ENCODE measurements at regions not wholly inside any gene's neighbourhood (a gene's known extent, or its start where the extent isn't known, plus 50 kb on each side); places are given as distances from the start of the nearest gene placed in this dataset.

DNA sequence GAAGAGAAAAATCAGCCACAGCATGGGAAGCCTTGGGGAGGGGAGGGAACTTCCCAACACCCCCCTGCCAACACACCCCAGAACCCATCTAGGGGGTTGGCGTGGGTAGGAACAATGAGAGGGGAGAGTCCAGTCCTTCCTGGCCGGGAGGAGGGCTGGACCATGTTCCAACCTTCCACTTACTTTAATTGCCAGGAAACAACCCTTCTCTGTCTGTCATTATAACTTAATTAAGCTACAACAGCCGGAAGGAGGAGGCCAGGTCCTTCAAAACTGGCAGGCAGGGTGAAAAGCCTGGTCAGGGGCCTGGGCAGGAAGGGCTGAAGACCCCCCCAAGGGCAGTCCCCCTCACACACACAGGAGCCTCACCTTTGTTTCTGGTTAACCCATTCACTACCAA is 447.0 kb downstream of the SOX9 start:
- DNase-seq, result peak in 1 of 3 donors; percentile 25
- Histone ChIP-seq H3K36me3 (ENCODE audit: control insufficient read depth in 4 of 4, insufficient read depth in 4 of 4, low read length in 4 of 4) (no peaks in the 10 kb centered on the region), H3K4me1 (ENCODE audit: control insufficient read depth in 5 of 5, insufficient read depth in 5 of 5, low read length in 5 of 5) (peaks cover 0 to 19% (median 5%) of the 10 kb centered on the region in 5 donors), H3K9ac (ENCODE audit: insufficient read depth in 1 of 2, low read length in 2 of 2) (no peak overlapping the region), H3K27me3 (ENCODE audit: control insufficient read depth in 3 of 3, insufficient read depth in 3 of 3, low read length in 2 of 3) (no peaks in the 10 kb centered on the region), H3K9me3 (ENCODE audit: control insufficient read depth in 4 of 4, insufficient read depth in 3 of 4, low read length in 3 of 4) (no peaks in the 10 kb centered on the region), H3K27ac (ENCODE audit: low read depth in 1 of 2, low read length in 1 of 2) (no peak overlapping the region), H3K4me3 (no peak overlapping the region)
- WGBS, 2 donors, result 32 to 51% methylated on average over 3 of the region's 3 CpGs
- TF ChIP-seq, protein P1, sequence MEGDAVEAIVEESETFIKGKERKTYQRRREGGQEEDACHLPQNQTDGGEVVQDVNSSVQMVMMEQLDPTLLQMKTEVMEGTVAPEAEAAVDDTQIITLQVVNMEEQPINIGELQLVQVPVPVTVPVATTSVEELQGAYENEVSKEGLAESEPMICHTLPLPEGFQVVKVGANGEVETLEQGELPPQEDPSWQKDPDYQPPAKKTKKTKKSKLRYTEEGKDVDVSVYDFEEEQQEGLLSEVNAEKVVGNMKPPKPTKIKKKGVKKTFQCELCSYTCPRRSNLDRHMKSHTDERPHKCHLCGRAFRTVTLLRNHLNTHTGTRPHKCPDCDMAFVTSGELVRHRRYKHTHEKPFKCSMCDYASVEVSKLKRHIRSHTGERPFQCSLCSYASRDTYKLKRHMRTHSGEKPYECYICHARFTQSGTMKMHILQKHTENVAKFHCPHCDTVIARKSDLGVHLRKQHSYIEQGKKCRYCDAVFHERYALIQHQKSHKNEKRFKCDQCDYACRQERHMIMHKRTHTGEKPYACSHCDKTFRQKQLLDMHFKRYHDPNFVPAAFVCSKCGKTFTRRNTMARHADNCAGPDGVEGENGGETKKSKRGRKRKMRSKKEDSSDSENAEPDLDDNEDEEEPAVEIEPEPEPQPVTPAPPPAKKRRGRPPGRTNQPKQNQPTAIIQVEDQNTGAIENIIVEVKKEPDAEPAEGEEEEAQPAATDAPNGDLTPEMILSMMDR (IDR thresholded peaks at IDR 0.05; ENCODE audit: control extremely low read depth, extremely low read depth), result no peak
- ATAC-seq (ENCODE audit: insufficient read depth, low FRiP score), result no peak

DNA sequence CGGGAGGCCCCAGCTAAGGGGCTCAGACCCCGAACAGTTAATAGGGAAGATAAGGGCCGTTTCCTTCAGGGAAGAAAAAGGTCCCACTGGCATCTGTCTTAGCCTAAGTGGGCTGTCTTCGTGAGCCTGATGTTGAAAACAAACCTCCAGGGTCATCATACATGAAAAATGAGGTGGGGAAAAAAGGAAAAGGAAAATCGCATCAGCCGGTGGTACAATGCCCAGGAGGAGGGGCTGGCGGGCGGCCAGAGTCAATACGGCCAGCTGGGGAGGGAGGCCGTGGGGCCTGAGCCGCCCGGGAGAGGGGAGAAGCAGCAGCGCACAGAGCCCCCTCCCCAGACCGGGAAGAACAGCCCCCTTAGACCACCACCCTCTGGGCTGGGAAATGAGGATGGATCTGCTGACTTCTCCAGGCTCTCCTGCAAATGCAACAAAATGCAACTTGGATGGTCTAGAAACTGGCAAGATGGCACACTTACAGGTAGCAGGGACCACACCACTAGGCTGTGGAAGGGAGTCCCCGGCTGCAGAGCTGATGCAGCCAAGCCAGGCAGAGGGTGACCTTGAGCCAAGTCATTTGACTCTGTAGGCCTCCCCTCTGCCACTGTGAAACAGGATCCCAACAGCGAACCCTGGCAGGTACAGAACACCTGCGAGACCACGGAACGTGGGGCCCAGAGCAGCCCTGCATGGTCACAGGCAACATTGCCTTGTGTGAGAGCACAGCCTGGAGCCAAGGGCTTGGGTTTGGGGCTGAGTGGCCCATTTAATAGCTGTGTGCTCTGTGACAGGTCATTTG is 448.5 kb downstream of the SOX9 start:
- Histone ChIP-seq H3K27me3 (ENCODE audit: control insufficient read depth in 3 of 3, insufficient read depth in 3 of 3, low read length in 2 of 3) (no peaks in the 10 kb centered on the region), H3K4me1 (ENCODE audit: control insufficient read depth in 5 of 5, insufficient read depth in 5 of 5, low read length in 5 of 5) (peaks cover 0 to 19% (median 5%) of the 10 kb centered on the region in 5 donors), H3K27ac (ENCODE audit: low read depth in 1 of 2, low read length in 1 of 2) (no peak overlapping the region), H3K9me3 (ENCODE audit: control insufficient read depth in 4 of 4, insufficient read depth in 3 of 4, low read length in 3 of 4) (no peaks in the 10 kb centered on the region), H3K4me3 (no peak overlapping the region), H3K36me3 (ENCODE audit: control insufficient read depth in 4 of 4, insufficient read depth in 4 of 4, low read length in 4 of 4) (no peaks in the 10 kb centered on the region), H3K9ac (ENCODE audit: insufficient read depth in 1 of 2, low read length in 2 of 2) (no peak overlapping the region)
- 45 to 48% methylated on average over 19 of the region's 19 CpGs for WGBS, 2 donors
- ATAC-seq (ENCODE audit: insufficient read depth, low FRiP score) (no peak), DNase-seq (peak in 2 of 3 donors; percentile 42 to 50)
- TF ChIP-seq, protein P1 (IDR thresholded peaks at IDR 0.05; ENCODE audit: control extremely low read depth, extremely low read depth), result no peak

DNA sequence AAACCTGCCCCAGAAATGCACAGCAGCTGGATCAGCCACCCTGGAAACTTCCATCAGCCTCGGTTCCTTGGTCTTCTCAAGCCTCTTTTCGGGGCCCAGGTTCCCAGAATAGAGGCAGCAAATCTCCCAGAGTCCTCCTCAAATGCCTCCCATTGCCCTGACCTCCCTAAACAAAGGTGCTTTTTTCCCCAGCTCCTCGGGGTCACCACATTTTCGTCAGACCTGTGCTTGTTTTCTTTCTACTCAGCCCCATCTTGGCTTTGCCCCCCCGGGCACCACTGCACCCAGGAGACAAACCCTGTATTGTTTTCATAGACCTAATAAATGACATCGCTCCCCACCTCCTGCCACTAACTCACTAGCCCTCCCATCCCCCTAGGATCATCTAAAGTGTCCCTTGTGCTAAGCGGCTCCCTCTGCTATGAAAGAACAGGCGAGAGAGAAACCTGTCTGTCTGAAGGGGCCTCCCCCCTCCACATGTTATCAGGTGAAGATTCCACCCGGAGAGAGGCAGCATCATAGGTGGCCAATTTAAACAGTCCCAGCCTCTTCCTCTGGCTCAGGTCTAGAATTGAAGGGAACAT is 451.1 kb downstream of the SOX9 start:
- Histone ChIP-seq H3K27me3 (ENCODE audit: control insufficient read depth in 3 of 3, insufficient read depth in 3 of 3, low read length in 2 of 3) (no peaks in the 10 kb centered on the region), H3K9me3 (ENCODE audit: control insufficient read depth in 4 of 4, insufficient read depth in 3 of 4, low read length in 3 of 4) (no peaks in the 10 kb centered on the region), H3K4me1 (ENCODE audit: control insufficient read depth in 5 of 5, insufficient read depth in 5 of 5, low read length in 5 of 5) (peaks cover 0 to 26% (median 5%) of the 10 kb centered on the region in 5 donors), H3K4me3 (no peak overlapping the region), H3K9ac (ENCODE audit: insufficient read depth in 1 of 2, low read length in 2 of 2) (no peak overlapping the region), H3K36me3 (ENCODE audit: control insufficient read depth in 4 of 4, insufficient read depth in 4 of 4, low read length in 4 of 4) (no peaks in the 10 kb centered on the region), H3K27ac (ENCODE audit: low read depth in 1 of 2, low read length in 1 of 2) (no peak overlapping the region)
- WGBS, 2 donors, result 71 to 79% methylated on average over 9 of the region's 9 CpGs
- TF ChIP-seq, protein P1 (IDR thresholded peaks at IDR 0.05; ENCODE audit: control extremely low read depth, extremely low read depth), result no peak
- ATAC-seq (ENCODE audit: insufficient read depth, low FRiP score) (no peak), DNase-seq (no peak)
